SK-N-SH (cell line): ENCODE measurements at regions not wholly inside any gene's neighbourhood (a gene's known extent, or its start where the extent isn't known, plus 50 kb on each side); places are given as distances from the start of the nearest gene placed in this dataset.
"Not testable (repeated sequence)": the region's sequence is repeated elsewhere in the genome, so short reads cannot be mapped to it uniquely, and the experiment has no call there.

Experiments
- EZH2phosphoT487 ChIP-seq: fragments of 200-600 bp; sonication (generic); IDR thresholded peaks from 2 replicates; pipeline ENCODE4 v1.6.1; 2017; ENCODE audit warnings: low read depth, mixed run types, mild to moderate bottlenecking, antibody characterized with exemption, moderate library complexity, borderline replicate concordance
- FOXJ3 ChIP-seq: sonication (generic); formaldehyde crosslinking; IDR thresholded peaks from 2 replicates; pipeline ENCODE4 v1.5.1; 2020; ENCODE audit warnings: mild to moderate bottlenecking, missing genetic modification reagents
- GABPA ChIP-seq: IDR thresholded peaks from 2 replicates; pipeline ENCODE4 v1.4.0; 2012; ENCODE audit warnings: low read depth, mild to moderate bottlenecking
- JUND ChIP-seq: IDR thresholded peaks from 2 replicates; pipeline ENCODE4 v1.4.0; 2012
- MXI1 ChIP-seq: IDR thresholded peaks from 2 replicates; pipeline ENCODE4 v1.6.1; 2012; ENCODE audit warnings: mild to moderate bottlenecking, low read depth, low read length, improper control_type of control experiment
- POLR2AphosphoS5 ChIP-seq: IDR thresholded peaks from 2 replicates; pipeline ENCODE4 v1.6.1; 2012; ENCODE audit warnings: low read depth, low read length
- TAF1 ChIP-seq: IDR thresholded peaks from 2 replicates; pipeline ENCODE4 v1.6.1; 2012; ENCODE audit warnings: low read depth, mild to moderate bottlenecking, low read length, moderate library complexity, borderline replicate concordance
- TCF12 ChIP-seq: IDR thresholded peaks from 2 replicates; pipeline ENCODE4 v1.4.0; 2012
- TF ChIP-seq, protein P1 (sequence below): fragments of 200-600 bp; sonication (generic); IDR thresholded peaks from 2 replicates; pipeline ENCODE4 v1.6.1; 2017; ENCODE audit warnings: antibody characterized with exemption, mild to moderate bottlenecking, moderate library complexity
- TF ChIP-seq, protein P2 (sequence below): IDR thresholded peaks from 2 replicates; pipeline ENCODE4 v1.6.1; 2012; ENCODE audit warnings: mild to moderate bottlenecking, low read depth, low read length, moderate library complexity
- TF ChIP-seq, protein P3 (sequence below): IDR thresholded peaks from 2 replicates; pipeline ENCODE4 v1.4.0; 2012; ENCODE audit warnings: low read depth, borderline replicate concordance
- TF ChIP-seq, protein P4 (sequence below): IDR thresholded peaks from 2 replicates; pipeline ENCODE4 v1.4.0; 2012; ENCODE audit warnings: low read depth, borderline replicate concordance
- TF ChIP-seq, protein P5 (sequence below): fragments of 150-350 bp; IDR thresholded peaks from 2 replicates; pipeline ENCODE4 v1.6.1; 2017; ENCODE audit warnings: antibody characterized with exemption, low read length, low read depth, borderline replicate concordance

- TF ChIP-seq, protein P1, sequence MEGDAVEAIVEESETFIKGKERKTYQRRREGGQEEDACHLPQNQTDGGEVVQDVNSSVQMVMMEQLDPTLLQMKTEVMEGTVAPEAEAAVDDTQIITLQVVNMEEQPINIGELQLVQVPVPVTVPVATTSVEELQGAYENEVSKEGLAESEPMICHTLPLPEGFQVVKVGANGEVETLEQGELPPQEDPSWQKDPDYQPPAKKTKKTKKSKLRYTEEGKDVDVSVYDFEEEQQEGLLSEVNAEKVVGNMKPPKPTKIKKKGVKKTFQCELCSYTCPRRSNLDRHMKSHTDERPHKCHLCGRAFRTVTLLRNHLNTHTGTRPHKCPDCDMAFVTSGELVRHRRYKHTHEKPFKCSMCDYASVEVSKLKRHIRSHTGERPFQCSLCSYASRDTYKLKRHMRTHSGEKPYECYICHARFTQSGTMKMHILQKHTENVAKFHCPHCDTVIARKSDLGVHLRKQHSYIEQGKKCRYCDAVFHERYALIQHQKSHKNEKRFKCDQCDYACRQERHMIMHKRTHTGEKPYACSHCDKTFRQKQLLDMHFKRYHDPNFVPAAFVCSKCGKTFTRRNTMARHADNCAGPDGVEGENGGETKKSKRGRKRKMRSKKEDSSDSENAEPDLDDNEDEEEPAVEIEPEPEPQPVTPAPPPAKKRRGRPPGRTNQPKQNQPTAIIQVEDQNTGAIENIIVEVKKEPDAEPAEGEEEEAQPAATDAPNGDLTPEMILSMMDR: not testable (repeated sequence)
- not testable (repeated sequence) for TF ChIP-seq FOXJ3 (CRISPR knock-in tag); JUND; POLR2AphosphoS5; TCF12; GABPA; TAF1; MXI1; EZH2phosphoT487
- TF ChIP-seq, protein P2, sequence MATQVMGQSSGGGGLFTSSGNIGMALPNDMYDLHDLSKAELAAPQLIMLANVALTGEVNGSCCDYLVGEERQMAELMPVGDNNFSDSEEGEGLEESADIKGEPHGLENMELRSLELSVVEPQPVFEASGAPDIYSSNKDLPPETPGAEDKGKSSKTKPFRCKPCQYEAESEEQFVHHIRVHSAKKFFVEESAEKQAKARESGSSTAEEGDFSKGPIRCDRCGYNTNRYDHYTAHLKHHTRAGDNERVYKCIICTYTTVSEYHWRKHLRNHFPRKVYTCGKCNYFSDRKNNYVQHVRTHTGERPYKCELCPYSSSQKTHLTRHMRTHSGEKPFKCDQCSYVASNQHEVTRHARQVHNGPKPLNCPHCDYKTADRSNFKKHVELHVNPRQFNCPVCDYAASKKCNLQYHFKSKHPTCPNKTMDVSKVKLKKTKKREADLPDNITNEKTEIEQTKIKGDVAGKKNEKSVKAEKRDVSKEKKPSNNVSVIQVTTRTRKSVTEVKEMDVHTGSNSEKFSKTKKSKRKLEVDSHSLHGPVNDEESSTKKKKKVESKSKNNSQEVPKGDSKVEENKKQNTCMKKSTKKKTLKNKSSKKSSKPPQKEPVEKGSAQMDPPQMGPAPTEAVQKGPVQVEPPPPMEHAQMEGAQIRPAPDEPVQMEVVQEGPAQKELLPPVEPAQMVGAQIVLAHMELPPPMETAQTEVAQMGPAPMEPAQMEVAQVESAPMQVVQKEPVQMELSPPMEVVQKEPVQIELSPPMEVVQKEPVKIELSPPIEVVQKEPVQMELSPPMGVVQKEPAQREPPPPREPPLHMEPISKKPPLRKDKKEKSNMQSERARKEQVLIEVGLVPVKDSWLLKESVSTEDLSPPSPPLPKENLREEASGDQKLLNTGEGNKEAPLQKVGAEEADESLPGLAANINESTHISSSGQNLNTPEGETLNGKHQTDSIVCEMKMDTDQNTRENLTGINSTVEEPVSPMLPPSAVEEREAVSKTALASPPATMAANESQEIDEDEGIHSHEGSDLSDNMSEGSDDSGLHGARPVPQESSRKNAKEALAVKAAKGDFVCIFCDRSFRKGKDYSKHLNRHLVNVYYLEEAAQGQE: not testable (repeated sequence)
- TF ChIP-seq, protein P3, sequence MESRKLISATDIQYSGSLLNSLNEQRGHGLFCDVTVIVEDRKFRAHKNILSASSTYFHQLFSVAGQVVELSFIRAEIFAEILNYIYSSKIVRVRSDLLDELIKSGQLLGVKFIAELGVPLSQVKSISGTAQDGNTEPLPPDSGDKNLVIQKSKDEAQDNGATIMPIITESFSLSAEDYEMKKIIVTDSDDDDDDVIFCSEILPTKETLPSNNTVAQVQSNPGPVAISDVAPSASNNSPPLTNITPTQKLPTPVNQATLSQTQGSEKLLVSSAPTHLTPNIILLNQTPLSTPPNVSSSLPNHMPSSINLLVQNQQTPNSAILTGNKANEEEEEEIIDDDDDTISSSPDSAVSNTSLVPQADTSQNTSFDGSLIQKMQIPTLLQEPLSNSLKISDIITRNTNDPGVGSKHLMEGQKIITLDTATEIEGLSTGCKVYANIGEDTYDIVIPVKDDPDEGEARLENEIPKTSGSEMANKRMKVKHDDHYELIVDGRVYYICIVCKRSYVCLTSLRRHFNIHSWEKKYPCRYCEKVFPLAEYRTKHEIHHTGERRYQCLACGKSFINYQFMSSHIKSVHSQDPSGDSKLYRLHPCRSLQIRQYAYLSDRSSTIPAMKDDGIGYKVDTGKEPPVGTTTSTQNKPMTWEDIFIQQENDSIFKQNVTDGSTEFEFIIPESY: not testable (repeated sequence)
- TF ChIP-seq, protein P4, sequence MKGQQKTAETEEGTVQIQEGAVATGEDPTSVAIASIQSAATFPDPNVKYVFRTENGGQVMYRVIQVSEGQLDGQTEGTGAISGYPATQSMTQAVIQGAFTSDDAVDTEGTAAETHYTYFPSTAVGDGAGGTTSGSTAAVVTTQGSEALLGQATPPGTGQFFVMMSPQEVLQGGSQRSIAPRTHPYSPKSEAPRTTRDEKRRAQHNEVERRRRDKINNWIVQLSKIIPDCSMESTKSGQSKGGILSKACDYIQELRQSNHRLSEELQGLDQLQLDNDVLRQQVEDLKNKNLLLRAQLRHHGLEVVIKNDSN: not testable (repeated sequence)
- TF ChIP-seq, protein P5, sequence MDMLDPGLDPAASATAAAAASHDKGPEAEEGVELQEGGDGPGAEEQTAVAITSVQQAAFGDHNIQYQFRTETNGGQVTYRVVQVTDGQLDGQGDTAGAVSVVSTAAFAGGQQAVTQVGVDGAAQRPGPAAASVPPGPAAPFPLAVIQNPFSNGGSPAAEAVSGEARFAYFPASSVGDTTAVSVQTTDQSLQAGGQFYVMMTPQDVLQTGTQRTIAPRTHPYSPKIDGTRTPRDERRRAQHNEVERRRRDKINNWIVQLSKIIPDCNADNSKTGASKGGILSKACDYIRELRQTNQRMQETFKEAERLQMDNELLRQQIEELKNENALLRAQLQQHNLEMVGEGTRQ: not testable (repeated sequence)
These were observed 114.0 kb upstream of the SULF2 start for GRCh38 chr20:47899313-47899712.
